ENCODE measurements at regions not wholly inside any gene's neighbourhood (a gene's known extent, or its start where the extent isn't known, plus 50 kb on each side); places are given as distances from the start of the nearest gene placed in this dataset.
A peak's percentile ranks its signal among the peaks of the same experiment; 100 is the strongest.
"Not testable (repeated sequence)": the region's sequence is repeated elsewhere in the genome, so short reads cannot be mapped to it uniquely, and the experiment has no call there.

- DNase-seq = no peak
These were observed 107.5 kb upstream of the SOX2 start for GRCh38 chr3:181604267-181604666.

- DNase-seq = no peak
These were observed 115.6 kb upstream of the SOX2 start for GRCh38 chr3:181596126-181596525.

- not testable (repeated sequence) for DNase-seq
These were observed 120.8 kb upstream of the SOX2 start for GRCh38 chr3:181590939-181591338.

- DNase-seq = no peak
These were observed 129.1 kb upstream of the SOX2 start for GRCh38 chr3:181582619-181583018.

- peak; percentile 61 for DNase-seq
These were observed 130.1 kb upstream of the SOX2 start for GRCh38 chr3:181581656-181582055.

- no peak for DNase-seq
These were observed 133.0 kb upstream of the SOX2 start for GRCh38 chr3:181578743-181579142.

- no peak for DNase-seq
These were observed 139.3 kb upstream of the SOX2 start for GRCh38 chr3:181572432-181572831.

GRCh38 chr3:181570472-181570871 lies 141.3 kb upstream of the SOX2 start:
- no peak for DNase-seq

- DNase-seq = no peak
These were observed 142.3 kb upstream of the SOX2 start for GRCh38 chr3:181569356-181569940.

- no peak for DNase-seq
These were observed 143.0 kb upstream of the SOX2 start for GRCh38 chr3:181568693-181569092.

- DNase-seq = peak; percentile 17
These were observed 143.5 kb upstream of the SOX2 start for GRCh38 chr3:181568248-181568647.

- DNase-seq = peak; percentile 60
These were observed 144.2 kb upstream of the SOX2 start for GRCh38 chr3:181567311-181568075.

GRCh38 chr3:181565416-181565815 lies 146.3 kb upstream of the SOX2 start:
- DNase-seq = no peak

GRCh38 chr3:181564222-181564621 lies 147.5 kb upstream of the SOX2 start:
- DNase-seq = no peak

- no peak for DNase-seq
These were observed 150.3 kb upstream of the SOX2 start for GRCh38 chr3:181561139-181562031.

GRCh38 chr3:181558870-181559269 lies 152.9 kb upstream of the SOX2 start:
- no peak for DNase-seq

- no peak for DNase-seq
These were observed 156.0 kb upstream of the SOX2 start for GRCh38 chr3:181555681-181556080.

- no peak for DNase-seq
These were observed 157.4 kb upstream of the SOX2 start for GRCh38 chr3:181554233-181554765.

- no peak for DNase-seq
These were observed 162.5 kb upstream of the SOX2 start for GRCh38 chr3:181549266-181549665.

- no peak for DNase-seq
These were observed 170.3 kb upstream of the SOX2 start for GRCh38 chr3:181541414-181541813.

GRCh38 chr3:181534781-181535221 lies 176.9 kb upstream of the SOX2 start:
- DNase-seq = no peak

GRCh38 chr3:181533811-181534210 lies 177.9 kb upstream of the SOX2 start:
- no peak for DNase-seq

GRCh38 chr3:181530584-181530983 lies 181.1 kb upstream of the SOX2 start:
- no peak for DNase-seq

All from fibroblast of skin of right biceps (primary cell).